PC-3 (cell line): ENCODE measurements at regions not wholly inside any gene's neighbourhood (a gene's known extent, or its start where the extent isn't known, plus 50 kb on each side); places are given as distances from the start of the nearest gene placed in this dataset.

Experiments
- ATAC-seq: fragments of 200-7000 bp; cut with Tn5 transposase; 2 replicates; pipeline ENCODE4 v1.9.1; 2020; ENCODE audit warnings: mild to moderate bottlenecking, moderate library complexity
- BruUV-seq: library from RNA; stranded (reverse); fragments of 400-500 nt; replicated peaks from 2 replicates; lab custom pipeline; 2021; lab: Mats Ljungman, UMichigan
- CTCF ChIA-PET: fragments of 300-600 bp; sonication (Branson Sonifier 250); formaldehyde crosslinking; loops from one replicate; lab custom pipeline; 2022; ENCODE audit warnings: antibody characterized with exemption; lab: Charles Lee
- POLR2A ChIA-PET: fragments of 300-600 bp; sonication (Branson Sonifier 250); formaldehyde crosslinking; loops from one replicate; lab custom pipeline; 2022; ENCODE audit warnings: antibody characterized with exemption; ENCODE audit not compliant: unreplicated experiment; lab: Charles Lee
- DNase-seq: peaks from one replicate; pipeline ENCODE4 v3.0.0-alpha.2; 2015
- H2AFZ ChIP-seq: fragments of 300-600 bp; sonication (generic); 2 replicates; pipeline ENCODE4 v1.6.0; 2016; ENCODE audit warnings: antibody characterized with exemption, low read length
- H3F3A ChIP-seq: fragments of 300-600 bp; sonication (generic); one replicate; pipeline ENCODE4 v1.6.0; 2017; ENCODE audit warnings: antibody characterized with exemption, low read length, control low read depth, mild to moderate bottlenecking; ENCODE audit not compliant: unreplicated experiment
- H3K27ac ChIP-seq: fragments of 300-600 bp; sonication (generic); 2 replicates; pipeline ENCODE4 v1.5.1; 2016; ENCODE audit warnings: mild to moderate bottlenecking, low read length
- H3K27me3 ChIP-seq: fragments of 300-600 bp; sonication (generic); 2 replicates; pipeline ENCODE4 v1.6.1; 2016; ENCODE audit warnings: low read length, mixed read lengths
- H3K36me3 ChIP-seq: fragments of 300-600 bp; sonication (generic); 2 replicates; pipeline ENCODE4 v1.6.1; 2016; ENCODE audit warnings: low read depth, mixed run types, low read length, mixed read lengths
- H3K4me1 ChIP-seq: fragments of 300-600 bp; sonication (generic); 2 replicates; pipeline ENCODE4 v1.5.1; 2016; ENCODE audit warnings: low read length; ENCODE audit not compliant: insufficient read depth
- H3K4me2 ChIP-seq: fragments of 300-600 bp; sonication (generic); 2 replicates; pipeline ENCODE4 v1.6.0; 2016; ENCODE audit warnings: low read length
- H3K4me3 ChIP-seq: fragments of 300-600 bp; sonication (generic); 2 replicates; pipeline ENCODE4 v1.5.1; 2016; ENCODE audit warnings: mild to moderate bottlenecking, low read length, mixed read lengths
- H3K79me2 ChIP-seq: fragments of 300-600 bp; sonication (generic); 2 replicates; pipeline ENCODE4 v1.6.1; 2017; ENCODE audit warnings: low read length, mixed read lengths
- H3K9ac ChIP-seq: fragments of 300-600 bp; sonication (generic); 2 replicates; pipeline ENCODE4 v1.6.0; 2016; ENCODE audit warnings: mild to moderate bottlenecking, low read length
- H3K9me2 ChIP-seq: fragments of 300-600 bp; sonication (generic); replicated peaks from 2 replicates; pipeline ENCODE4 v1.6.1; 2016; ENCODE audit warnings: mixed run types, low read length, mixed read lengths
- H3K9me3 ChIP-seq: fragments of 300-600 bp; sonication (generic); 2 replicates; pipeline ENCODE4 v1.6.1; 2016; ENCODE audit warnings: low read length, mixed read lengths
- H4K20me1 ChIP-seq: fragments of 300-600 bp; sonication (generic); 2 replicates; pipeline ENCODE4 v1.6.1; 2016; ENCODE audit warnings: low read length, mixed read lengths
- EZH2 ChIP-seq: fragments of 300-600 bp; sonication (generic); IDR thresholded peaks from one replicate; pipeline ENCODE4 v1.6.1; 2017; ENCODE audit warnings: antibody characterized with exemption, mild to moderate bottlenecking, low read length; ENCODE audit not compliant: unreplicated experiment
- EZH2phosphoT487 ChIP-seq: fragments of 300-600 bp; sonication (generic); IDR thresholded peaks from 2 replicates; pipeline ENCODE4 v1.6.1; 2018; ENCODE audit warnings: mild to moderate bottlenecking, antibody characterized with exemption, low read length, borderline replicate concordance
- intact Hi-C: fragments of 100-400 bp; cut with micrococcal nuclease; formaldehyde crosslinking; loops from 2 replicates; pipeline ENCODE4 v1.9.0; 2023
- TF ChIP-seq, protein P1 (sequence below): fragments of 300-600 bp; sonication (generic); conservative IDR thresholded peaks from 2 replicates; pipeline ENCODE4 v1.5.1; 2017; ENCODE audit warnings: antibody characterized with exemption, low read depth, mild to moderate bottlenecking, low read length

GRCh38 chr1:37274486-37274885 lies 199.9 kb upstream of the ZC3H12A start:
- H3K36me3 ChIP-seq = no peaks in the 10 kb centered on the region
- H4K20me1 ChIP-seq = no peaks in the 10 kb centered on the region
- no peak overlapping the region for H3K4me2 ChIP-seq
- no TSS peak for BruUV-seq
- POLR2A ChIA-PET = no interaction called here
- no peak for ATAC-seq
- CTCF ChIA-PET = no interaction called here
- no peaks in the 10 kb centered on the region for H3F3A ChIP-seq
- intact Hi-C loops = no loop called here
- no peak for TF ChIP-seq EZH2
- no peak for TF ChIP-seq EZH2phosphoT487
- TF ChIP-seq, protein P1, sequence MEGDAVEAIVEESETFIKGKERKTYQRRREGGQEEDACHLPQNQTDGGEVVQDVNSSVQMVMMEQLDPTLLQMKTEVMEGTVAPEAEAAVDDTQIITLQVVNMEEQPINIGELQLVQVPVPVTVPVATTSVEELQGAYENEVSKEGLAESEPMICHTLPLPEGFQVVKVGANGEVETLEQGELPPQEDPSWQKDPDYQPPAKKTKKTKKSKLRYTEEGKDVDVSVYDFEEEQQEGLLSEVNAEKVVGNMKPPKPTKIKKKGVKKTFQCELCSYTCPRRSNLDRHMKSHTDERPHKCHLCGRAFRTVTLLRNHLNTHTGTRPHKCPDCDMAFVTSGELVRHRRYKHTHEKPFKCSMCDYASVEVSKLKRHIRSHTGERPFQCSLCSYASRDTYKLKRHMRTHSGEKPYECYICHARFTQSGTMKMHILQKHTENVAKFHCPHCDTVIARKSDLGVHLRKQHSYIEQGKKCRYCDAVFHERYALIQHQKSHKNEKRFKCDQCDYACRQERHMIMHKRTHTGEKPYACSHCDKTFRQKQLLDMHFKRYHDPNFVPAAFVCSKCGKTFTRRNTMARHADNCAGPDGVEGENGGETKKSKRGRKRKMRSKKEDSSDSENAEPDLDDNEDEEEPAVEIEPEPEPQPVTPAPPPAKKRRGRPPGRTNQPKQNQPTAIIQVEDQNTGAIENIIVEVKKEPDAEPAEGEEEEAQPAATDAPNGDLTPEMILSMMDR = no peak
- no peak overlapping the region for H3K9ac ChIP-seq
- no peak overlapping the region for H3K4me3 ChIP-seq
- no peaks in the 10 kb centered on the region for H3K9me2 ChIP-seq
- H3K4me1 ChIP-seq = no peaks in the 10 kb centered on the region
- peaks cover 11% of the 10 kb centered on the region; the same call in 1 of the 2 replicates for H3K27me3 ChIP-seq
- no peaks in the 10 kb centered on the region for H3K79me2 ChIP-seq
- H2AFZ ChIP-seq = no peak overlapping the region
- DNase-seq = no peak
- no peaks in the 10 kb centered on the region for H3K9me3 ChIP-seq
- no peak overlapping the region for H3K27ac ChIP-seq

DNA sequence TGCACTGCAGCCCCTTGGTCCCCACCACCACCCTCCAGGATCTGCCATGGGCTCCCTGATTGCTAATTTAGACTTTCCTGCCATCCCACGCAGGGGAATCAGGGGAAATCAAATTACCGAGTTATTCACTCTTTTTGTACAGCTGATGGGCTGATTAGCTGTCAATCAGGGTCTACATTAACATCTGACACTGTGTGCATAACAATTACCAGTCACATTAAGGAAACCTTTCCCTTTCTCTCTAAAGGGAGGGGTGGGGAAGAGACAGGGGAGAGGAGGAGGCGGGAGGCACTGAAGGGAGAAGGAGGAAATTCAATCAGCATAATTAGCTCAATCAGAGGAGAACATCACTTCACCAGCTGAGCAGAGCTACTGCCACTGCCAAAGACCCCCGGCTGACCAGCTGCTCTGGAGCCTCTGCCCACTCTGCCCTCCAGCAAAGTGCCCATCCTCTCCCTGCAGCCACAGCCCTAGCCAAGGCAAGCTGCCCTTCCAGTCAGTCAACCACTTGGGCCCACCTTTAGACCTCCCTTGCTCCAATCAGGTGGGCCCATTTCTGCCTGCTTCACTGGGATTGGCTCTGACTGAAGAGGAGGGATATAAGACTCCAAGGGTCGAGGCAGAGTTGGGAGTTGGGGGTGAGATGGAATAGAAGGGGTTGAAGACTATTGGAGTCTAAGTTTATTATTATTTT lies 199.3 kb upstream of the ZC3H12A start:
- Histone ChIP-seq H2AFZ (no peak overlapping the region), H3F3A (no peaks in the 10 kb centered on the region), H3K27ac (no peak overlapping the region), H3K9me2 (no peaks in the 10 kb centered on the region), H3K9me3 (no peaks in the 10 kb centered on the region), H4K20me1 (no peaks in the 10 kb centered on the region), H3K27me3 (peaks cover 6% of the 10 kb centered on the region; the same call in 1 of the 2 replicates), H3K79me2 (no peaks in the 10 kb centered on the region), H3K4me1 (no peaks in the 10 kb centered on the region), H3K4me2 (no peak overlapping the region), H3K4me3 (no peak overlapping the region), H3K36me3 (no peaks in the 10 kb centered on the region), H3K9ac (no peak overlapping the region)
- BruUV-seq = no TSS peak
- DNase-seq (no peak), ATAC-seq (no peak)
- ChIA-PET CTCF (no interaction called here), POLR2A (no interaction called here)
- TF ChIP-seq EZH2phosphoT487 (no peak), EZH2 (no peak)
- TF ChIP-seq, protein P1 = no peak
- intact Hi-C loops = no loop called here

DNA sequence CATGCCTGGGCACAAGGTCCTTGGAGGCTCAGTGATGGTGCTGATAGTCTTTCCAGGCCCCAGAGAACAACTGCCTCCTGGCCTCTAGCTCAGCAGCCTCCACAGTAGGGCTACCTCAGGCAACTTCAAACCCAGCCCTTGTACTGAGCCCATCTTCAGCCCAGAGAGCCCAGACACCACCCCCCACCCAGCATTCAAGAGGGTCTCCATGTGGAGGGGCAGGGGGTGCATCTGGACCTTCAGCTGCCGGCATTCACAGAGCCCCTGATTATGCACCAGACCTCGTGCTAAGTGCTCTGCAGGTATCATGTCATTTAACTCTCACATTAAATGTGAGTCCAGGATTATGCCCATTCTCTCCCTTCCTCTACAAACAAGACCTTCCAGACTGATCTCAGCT lies 197.0 kb upstream of the ZC3H12A start:
- no peaks in the 10 kb centered on the region for H4K20me1 ChIP-seq
- no peaks in the 10 kb centered on the region for H3K79me2 ChIP-seq
- intact Hi-C loops = no loop called here
- H3K36me3 ChIP-seq = no peaks in the 10 kb centered on the region
- H3K27ac ChIP-seq = no peak overlapping the region
- no peaks in the 10 kb centered on the region for H3K9me3 ChIP-seq
- no peak overlapping the region for H3K4me3 ChIP-seq
- H3F3A ChIP-seq = no peaks in the 10 kb centered on the region
- ATAC-seq (no peak), DNase-seq (no peak)
- BruUV-seq = no TSS peak
- H3K27me3 ChIP-seq = no peaks in the 10 kb centered on the region
- no peak overlapping the region for H2AFZ ChIP-seq
- no peak overlapping the region for H3K9ac ChIP-seq
- POLR2A ChIA-PET = no interaction called here
- CTCF ChIA-PET = no interaction called here
- no peak for TF ChIP-seq EZH2phosphoT487
- TF ChIP-seq EZH2 = no peak
- TF ChIP-seq, protein P1 = no peak
- H3K4me2 ChIP-seq = no peak overlapping the region
- no peaks in the 10 kb centered on the region for H3K9me2 ChIP-seq
- no peaks in the 10 kb centered on the region for H3K4me1 ChIP-seq
